CD4-positive, alpha-beta T cell treated with Interleukin-12 subunit alpha and Interleukin-12 subunit beta, for 1 hour (primary cell): ENCODE measurements at regions not wholly inside any gene's neighbourhood (a gene's known extent, or its start where the extent isn't known, plus 50 kb on each side); places are given as distances from the start of the nearest gene placed in this dataset.

Experiments
- DNase-seq: peaks from one replicate; pipeline ENCODE4 v3.0.0-alpha.2; 2020

DNA sequence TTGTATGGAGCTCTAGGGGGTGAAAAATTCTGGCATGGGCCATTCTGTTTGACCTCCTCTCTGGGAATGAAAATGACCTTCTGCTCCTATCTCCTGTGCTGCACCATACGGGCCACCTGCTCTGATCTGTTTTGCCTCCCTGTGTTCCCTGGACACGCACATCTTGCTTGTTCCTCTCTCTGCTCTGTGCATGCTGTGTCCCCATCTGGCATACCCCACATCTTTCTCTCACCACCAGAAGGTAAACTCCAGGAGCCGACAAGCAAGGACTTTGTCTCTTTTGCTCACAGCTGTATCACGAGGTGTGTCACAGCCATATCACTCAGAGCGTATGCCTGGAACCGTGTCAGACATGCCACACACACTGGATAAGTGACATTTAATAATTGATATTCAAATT lies 208.4 kb upstream of the DTNBP1 start:
- no peak for DNase-seq

DNA sequence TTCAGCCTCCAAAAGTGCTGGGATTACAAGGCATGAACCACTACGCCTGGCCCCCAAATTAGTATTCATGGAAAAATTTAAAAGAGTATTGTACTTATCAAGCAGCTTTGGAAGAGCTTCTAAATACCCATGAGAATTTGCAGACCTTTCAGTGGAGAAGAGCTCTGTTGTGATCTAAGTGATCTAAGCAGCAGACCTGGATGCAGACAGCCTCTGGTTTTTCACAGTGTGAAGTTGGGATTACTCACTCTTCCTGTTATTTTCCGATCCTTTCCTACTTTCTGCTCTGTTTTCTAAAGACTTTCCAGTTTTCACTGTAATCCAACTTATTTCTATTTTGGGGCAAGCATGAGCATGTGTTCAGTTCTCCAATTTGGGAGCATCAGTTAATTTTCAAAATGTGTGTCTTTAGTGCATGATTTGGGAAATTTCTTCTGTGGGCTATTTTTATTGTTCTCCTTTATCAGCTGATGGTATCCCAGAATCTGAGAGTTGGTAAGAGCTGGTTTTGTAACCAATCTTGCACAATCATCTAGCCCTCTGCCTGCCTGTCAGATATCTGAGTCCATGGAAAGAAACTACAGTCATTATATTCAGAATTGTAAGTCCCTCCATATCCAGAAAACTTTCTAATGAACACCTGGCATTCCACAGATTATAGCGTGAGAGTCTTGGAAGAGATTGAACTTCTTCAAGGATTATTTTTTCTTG lies 207.7 kb upstream of the DTNBP1 start:
- no peak for DNase-seq

DNA sequence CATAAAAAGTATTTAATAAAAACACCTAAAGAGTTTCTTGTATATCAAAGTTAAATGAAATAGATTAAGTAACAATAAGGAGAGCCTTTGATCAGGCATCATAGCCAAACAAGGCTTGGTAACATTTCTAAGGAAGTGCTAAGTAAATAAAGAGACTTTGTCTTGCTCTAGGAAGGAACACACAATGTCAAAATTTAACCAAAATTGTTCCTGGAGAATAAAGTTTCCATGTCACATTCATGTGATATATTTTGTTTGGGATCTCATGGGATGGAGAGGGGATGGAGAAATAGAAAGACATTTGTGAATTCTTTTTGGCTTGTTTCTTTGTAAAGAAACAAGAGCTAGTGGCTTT lies 201.9 kb upstream of the DTNBP1 start:
- DNase-seq = no peak

DNA sequence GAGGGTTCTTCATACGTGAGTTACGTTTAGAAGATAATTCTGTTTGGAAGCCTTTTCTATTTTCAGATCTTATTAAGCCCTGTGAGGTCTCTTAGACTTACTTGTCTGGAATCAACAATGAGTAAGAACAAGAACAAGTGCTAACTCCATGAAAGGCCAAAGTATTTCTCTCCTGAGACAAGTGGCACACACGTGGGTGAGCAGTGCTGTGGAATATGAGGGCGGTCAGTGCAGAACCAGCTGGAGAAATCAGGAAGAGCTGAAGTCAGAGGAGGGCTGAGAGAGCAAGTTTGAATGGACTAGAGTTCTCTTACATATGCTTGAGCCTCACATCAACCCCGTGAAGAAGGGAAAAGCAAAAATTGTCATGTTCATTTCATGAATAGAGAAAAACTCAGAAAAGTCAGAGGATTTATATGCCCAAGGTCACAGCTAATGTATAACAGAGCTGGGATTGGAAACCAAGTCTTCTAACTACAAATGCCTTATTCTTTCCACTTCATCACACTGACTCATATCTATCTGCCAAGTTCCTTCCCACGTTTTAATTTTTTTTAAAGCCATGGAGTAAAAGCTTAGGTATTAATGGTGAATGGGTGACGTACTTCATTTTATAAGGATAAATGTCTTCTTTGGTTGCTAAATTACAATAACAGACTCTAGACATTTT lies 201.3 kb upstream of the DTNBP1 start:
- no peak for DNase-seq

DNA sequence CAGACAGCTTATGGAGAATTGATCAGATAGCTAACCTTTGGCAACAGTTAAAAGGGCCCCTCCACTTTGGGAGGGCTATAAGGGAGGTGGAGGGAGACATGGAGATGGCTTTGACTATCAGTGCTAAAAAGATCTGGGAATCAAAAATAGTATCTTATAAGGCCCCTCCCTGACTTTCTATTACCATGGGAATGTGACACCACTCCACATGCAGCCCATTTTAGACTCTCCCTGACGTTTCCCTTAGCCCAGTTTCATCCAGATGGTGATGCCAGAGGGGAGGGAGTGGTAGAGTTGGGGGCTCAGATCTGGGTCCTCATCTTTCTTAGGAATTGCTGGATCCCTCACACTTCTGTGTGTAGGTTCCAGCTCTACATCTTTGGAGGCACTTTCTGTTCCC lies 200.0 kb upstream of the DTNBP1 start:
- DNase-seq = no peak

DNA sequence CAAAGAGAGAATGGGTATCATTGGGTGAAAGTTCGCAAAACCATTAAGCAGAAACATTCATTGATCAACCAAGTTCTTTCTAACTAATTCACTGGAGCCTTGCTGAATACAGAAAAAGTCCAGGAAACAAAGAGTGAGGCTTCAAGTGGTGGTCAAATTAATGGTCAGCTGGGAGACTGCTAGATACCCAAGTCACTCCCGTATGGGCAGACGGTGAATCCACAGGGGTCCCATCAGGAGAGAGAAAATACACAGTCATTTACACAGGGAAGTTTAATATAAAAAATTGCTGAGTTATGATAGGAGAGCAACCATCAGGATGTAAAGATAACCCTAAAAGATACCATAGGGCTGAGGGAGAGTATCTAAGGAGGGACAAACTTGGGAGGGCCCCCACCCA lies 198.7 kb upstream of the DTNBP1 start:
- no peak for DNase-seq

DNA sequence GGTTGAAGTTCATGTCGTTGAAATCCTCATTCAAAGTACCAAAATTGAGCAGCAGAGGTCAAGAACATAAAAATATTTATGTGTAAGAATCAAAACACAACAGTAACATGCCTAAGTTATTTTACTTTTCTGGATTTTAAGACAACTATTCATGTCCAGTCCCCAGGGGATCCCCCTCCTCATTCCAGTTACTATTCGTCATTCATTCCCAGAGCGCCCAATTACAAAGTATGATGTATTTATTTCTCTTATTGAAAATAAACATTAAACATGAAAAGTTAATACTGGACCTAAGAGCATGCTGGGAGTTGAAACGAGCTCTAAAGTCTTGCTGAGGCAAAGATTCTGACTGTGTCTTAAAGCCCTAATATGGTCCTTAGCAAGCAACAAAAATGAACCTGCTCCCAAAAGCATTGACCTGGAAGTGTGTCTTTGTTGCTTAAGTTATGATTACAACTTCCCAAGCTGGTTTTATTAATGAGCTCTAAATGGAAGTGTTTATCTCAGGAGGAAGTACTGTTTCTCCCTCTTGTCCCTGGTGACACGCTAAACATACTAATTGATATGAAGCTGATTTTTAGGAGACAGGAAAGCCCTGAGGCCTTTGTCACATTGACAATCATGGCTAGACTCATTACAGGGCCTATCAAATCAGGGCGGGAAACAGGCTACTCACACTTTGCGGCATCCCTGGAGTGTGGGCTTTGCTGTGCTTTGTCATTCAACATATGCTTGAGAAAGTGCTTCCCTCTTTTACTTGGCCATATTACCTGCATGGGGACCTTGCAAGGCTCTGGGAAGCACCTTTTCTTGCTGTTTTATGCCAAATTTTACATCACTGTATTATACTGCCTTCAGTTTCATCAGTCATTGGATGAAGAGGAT lies 192.2 kb upstream of the DTNBP1 start:
- DNase-seq = no peak

DNA sequence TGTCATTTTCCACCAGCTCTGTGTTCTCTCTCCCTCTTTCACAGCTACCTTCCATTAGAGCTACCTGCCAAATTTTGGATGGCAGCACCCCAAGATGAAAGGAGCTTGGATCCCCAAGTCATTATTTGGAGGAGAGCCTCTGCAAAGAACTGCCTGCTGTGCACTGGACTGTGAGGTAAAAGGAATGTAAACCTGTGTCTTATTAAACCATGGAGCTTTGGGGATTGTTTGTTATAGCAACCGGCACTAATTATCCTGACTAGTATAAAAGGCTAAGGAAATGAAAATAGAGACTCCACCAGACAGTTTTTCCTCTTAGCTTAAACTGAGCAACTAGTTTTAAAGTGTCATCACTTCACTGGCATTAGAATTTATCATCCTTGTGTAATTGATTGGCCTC lies 191.6 kb upstream of the DTNBP1 start:
- no peak for DNase-seq

DNA sequence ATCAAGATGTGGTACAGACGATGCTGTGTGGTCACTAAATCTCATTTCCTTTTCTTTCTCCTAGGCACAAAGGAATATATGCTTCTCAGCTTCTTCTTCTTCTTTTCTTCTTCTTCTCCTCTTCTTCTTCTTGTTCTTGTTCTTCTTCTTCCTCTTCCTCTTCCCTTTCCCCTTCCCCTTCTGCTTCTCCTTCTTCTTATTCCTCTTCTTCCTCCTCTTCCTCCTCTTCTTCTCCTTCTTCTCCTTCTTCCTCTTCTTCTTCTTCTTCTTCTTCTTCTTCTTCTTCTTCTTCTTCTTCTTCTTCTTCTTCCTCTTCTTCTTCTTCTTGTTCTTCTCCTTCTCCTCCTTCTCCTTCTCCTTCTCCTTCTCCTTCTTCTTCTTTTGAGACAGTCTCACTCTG lies 190.4 kb upstream of the DTNBP1 start:
- DNase-seq = no peak

DNA sequence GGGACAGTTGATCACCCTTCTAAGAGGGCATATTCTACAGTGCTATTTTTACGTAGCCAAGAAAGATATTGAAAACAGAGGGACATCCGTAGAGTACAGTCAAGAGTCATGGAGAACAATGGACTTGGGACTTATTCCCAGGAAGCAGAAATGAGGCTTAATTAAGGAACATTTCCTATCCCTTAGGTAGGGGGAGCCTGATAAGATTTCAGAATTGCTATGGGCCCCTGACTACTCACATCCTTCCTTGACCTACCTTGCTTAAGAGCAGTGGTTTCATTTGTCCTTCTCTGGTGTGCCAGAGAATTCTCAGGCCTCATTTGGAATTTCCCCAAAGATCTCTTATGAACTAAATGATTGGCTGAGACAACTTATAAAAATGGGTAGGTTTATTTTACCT lies 189.5 kb upstream of the DTNBP1 start:
- DNase-seq = no peak

DNA sequence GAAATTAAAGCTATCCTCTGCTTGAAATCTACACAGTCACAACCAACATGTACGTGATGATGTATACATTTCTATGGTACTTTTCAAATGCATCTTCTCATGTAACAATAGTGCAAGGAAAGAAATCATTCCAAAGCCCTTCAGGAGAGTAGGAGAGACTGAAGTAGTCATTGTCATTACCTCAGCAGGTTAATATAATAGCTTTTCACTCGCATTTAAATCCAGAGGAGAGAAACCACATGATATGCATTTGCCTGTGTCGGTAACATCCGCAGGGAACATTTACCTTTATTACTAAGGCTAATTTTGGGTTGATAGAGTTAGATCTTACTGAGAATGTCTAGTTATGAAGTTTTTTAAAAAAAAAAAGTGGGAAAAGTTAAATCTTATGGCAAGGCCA lies 186.6 kb upstream of the DTNBP1 start:
- DNase-seq = no peak

DNA sequence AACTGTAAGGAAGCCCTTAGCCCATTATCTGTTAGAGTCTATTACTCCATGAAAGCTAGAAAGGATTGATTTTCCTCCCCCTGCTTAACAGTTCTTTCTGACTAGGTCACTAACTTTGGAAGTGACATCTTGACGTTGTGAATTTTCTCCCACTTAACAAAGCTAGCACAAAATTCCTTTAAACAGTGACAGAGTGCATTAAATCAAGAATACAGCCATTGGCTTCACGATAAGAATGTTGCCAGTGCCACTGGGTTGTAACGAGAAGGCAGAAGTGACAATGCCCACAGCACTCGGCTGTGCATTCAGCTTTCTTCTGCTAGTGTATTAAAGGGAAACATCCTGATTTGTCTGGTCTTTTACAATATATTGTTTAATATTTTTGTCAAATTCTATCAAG lies 182.7 kb upstream of the DTNBP1 start:
- no peak for DNase-seq

DNA sequence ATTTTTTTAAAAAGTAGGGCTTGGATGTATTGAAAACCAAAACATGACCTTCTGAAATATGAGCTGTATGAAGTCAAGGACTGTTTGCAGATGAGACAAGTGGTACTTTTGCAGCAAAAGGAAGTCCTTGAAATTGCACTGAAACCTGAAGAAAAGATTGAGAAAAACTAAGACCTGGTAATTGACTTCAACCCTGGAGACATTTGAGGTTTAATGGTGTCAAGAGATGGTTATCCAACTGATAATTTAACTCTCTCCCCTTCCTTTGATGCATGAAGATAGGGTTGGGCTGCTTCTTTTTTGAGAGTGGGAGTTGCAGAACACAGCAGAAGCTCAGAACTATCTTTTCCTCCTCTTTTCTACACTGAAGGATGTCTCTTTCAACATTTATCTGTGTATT lies 180.9 kb upstream of the DTNBP1 start:
- DNase-seq = no peak

DNA sequence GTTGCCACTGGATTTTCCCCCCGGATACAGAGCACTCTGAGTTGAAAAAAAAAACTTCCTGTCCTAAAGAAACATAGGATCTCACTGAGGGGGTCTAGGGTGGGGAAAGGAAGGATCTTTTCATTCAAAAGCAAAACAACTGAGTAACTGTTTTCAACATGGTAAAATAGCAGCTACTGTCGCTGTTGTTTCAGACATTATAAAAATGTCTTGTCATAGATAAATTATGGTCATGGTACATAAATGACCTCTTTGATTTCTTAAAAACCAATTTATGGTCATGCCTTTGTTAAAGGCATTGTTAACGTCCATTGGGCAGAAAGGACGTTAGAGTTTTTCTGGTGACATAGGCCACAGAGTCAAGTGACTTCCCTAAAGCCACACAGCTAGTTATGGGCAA lies 180.4 kb upstream of the DTNBP1 start:
- DNase-seq = no peak

DNA sequence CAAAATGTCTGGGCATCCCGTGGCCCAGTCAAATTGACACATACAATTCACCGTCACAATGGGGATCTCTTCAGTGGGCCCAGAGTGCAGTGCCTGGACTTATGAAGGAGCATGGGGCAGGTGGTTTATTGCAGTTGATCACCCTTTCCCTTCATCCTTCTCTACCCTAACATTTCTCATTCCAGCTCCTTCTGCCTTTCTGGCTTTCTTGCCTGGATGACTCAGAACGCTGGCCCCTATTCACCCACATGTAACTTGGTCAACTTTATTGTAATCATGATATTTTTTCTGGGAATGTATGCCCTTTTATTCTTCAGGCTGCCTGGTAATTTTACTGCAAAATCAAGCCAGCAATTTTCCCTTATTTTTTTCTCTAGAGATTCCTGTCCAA lies 179.9 kb upstream of the DTNBP1 start:
- no peak for DNase-seq

DNA sequence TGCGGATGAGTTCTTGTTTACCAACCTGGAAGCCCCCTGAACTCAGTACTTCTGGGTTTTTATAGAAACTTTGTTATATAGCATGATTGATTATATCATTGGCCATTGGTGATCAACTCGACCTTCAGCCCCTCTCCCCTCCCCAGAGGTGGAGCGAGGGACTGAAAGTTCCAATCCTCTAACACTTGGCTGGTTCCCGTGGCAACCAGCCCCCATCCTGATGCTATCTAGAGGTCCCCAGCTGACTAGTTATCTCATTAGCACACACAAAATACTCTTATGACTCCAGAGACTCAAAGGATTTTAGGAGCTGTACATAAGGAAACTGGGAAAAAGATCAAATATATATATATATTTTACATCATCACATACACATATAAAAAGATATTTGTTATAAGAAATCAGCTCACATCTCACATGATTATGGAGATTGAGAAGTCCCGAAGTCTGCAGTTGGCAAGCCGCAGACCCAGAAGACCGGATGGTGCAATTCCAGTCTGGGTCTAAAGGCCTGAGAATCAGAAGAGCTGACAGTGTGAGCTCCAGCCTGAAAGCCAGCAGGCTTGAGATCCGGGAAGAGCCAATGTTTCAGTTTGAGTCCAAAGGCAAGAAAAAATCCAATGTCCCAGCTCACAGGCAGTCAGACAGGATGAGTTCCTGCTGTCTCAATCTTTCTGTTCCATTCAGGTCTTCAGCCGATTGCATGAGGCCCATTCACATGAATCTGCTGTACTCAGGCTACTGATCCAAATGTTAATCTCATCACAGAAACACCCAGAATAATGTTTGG lies 179.3 kb upstream of the DTNBP1 start:
- no peak for DNase-seq

DNA sequence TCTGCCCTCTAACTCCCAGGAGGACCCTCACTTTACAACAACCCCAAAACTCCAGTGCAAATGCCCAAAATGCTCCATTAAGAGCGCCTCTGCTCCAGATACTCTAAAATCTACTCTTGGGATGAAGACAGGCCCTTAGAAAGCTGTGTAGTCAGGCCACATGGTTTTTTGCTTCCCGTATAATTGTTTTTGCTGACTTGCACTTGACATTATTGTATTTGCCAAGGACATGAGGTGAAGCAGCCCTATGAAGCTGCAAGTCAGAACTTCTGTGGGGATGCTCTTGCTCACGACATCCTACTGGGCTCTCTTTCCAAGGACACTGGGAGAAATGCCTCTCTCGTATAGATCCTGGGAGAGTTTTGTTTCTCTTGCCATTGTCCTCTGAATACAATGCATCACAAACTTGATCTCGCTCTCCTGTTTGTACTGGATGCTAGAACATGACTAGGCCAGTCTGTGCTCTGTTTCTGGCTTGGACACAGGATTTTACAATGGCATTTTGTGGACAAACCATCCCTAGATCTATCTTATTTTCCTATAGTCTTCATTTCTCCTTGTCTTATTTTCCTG lies 177.2 kb upstream of the DTNBP1 start:
- no peak for DNase-seq

DNA sequence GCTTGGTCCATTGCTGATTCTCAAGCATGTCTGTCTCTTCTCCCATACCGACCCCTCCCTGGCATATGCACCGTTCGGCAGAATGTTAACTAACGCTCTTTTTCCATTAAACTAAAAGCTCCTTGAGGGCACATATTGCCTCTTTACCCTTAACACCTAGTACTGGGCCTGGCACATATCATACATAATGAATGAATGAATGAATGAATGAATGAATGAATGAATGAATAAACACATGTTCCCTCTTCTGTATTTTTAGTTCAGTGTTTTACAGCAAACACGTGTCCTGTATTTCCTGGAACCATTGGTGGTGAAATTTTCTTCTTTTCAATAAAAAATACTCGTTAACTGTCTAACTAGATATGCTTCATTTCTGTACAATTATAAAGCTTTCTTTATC lies 174.4 kb upstream of the DTNBP1 start:
- DNase-seq = no peak

DNA sequence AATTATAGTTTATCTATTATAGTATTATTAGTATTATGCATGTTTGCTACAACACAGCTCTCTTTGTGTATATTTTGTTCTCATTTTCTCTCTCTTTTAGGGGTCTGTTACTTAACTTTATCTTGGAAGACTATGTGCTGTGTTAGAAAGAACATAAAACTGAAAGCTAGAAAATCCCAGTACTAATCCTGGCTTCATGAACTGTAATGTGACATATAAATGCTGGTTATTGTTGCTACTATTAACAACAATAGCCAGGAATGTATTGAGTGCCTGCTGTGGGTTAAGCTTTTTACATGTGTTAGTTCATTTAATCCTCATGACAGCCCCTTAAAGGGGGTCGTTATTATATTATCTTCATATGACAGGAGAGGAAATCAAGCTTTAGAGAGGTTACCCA lies 170.0 kb upstream of the DTNBP1 start:
- DNase-seq = no peak

DNA sequence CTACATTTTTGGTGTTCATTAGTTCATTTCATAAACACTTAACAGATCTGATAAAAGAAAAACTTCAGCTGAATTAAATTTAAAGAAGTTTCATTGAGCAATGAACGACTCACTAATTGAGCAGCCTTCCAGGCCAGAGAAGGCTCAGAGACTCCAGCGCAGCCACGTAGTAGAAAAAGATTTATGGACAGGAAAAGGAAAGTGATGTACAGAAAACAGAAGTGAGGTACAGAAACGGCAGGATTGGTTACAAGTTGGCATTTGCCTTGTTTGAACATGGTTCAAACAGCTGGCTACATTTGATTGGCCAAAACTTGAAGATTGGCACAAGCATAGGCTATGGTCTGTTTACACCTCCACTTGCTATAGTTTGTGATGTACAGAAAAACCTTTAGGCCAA lies 166.3 kb upstream of the DTNBP1 start:
- no peak for DNase-seq

DNA sequence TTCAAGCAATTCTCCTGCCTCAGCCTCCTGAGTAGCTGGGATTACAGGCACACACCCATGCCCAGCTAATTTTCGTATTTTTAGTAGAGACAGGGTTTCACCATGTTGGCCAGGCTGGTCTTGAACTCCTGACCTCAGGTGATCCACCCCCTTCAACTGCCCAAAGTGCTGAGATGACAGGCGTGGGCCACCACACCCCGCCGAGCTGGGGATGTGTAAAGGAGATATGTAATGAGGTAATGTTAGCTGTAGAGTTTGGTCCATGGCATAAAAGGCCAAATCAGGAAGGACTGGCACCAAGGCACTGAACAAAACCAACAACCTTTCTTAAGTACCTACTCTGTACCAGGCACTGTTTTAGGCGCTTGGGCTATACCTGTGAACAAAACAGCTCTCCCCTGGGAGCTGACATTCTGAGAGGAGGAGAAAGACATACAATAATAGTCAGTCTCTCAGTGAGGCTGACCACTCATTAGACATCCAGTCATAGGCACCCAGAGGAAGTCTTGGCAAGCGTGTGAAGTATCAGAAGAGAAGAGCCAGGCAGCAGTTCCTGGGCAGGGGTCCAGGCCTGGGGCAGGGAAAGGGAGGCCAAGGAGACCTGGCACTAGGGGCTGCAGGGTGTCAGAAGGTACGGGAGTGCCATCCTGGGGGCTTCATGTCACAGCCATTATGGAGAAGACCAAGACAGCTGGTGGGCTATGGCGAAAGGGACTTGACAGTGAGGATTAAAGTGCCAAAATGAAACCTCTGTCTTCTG lies 164.8 kb upstream of the DTNBP1 start:
- DNase-seq = no peak

DNA sequence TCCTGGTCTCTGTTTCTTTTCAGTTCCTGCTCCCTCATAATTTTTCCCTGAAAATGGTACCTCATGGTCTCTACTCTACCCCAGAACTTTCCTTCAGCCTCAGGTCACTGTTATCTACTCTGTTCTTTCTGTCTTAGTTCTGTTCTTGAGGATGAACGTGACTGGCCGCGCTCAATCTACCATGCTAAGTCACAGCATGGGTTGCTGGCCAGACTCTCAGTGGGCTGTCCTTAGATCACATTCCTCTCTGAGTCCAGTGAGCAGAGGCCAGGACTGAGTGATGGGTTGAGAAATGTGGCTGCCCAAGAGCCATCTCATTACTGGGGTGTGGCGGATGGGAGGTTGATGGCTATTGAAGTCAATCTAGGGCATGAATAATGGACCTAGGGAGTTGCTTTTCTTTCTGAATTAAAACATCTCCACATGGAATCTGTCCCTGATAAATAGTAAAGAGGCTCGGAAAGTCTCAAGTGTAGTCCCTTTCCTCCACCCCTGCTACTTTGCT lies 164.0 kb upstream of the DTNBP1 start:
- DNase-seq = no peak
